ENCODE measurements at regions not wholly inside any gene's neighbourhood (a gene's known extent, or its start where the extent isn't known, plus 50 kb on each side); places are given as distances from the start of the nearest gene placed in this dataset.

DNA sequence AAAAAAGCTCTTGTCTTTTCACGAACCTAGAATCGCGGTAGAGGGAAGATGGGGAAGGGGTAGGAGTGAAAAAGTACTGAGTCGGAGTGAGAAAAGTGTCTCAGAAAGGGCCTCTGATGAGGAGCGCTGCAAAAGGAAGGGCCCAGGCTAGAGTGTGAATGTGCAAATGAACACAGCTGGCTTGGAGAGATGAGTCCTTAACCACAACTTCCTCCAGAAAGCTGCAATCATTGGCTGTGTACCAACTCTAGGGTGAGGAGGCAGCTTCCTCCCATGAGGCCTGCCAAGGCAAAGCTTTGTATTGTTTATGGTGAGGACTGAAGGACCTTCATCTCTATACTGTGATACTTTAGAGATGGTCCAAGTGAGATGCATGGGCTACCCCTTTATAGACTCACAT, 566.9 kb upstream of the ANO5 start:
- POLR2A ChIA-PET (ENCODE audit: low non-redundant PET) = no interaction called here
- TF ChIP-seq, protein P1, sequence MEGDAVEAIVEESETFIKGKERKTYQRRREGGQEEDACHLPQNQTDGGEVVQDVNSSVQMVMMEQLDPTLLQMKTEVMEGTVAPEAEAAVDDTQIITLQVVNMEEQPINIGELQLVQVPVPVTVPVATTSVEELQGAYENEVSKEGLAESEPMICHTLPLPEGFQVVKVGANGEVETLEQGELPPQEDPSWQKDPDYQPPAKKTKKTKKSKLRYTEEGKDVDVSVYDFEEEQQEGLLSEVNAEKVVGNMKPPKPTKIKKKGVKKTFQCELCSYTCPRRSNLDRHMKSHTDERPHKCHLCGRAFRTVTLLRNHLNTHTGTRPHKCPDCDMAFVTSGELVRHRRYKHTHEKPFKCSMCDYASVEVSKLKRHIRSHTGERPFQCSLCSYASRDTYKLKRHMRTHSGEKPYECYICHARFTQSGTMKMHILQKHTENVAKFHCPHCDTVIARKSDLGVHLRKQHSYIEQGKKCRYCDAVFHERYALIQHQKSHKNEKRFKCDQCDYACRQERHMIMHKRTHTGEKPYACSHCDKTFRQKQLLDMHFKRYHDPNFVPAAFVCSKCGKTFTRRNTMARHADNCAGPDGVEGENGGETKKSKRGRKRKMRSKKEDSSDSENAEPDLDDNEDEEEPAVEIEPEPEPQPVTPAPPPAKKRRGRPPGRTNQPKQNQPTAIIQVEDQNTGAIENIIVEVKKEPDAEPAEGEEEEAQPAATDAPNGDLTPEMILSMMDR (conservative IDR thresholded peaks at IDR 0.05; ENCODE audit: low read depth) = no peak
- DNase-seq (ENCODE audit: low spot score) = no peak
- CTCF ChIA-PET = interaction anchor here (0.6 kb wide), 1 partner anchor 1161 kb away, joined by 3 read pairs; no protein-coding TSS in a partner anchor
- H3K27ac ChIP-seq = no peak overlapping the region

DNA sequence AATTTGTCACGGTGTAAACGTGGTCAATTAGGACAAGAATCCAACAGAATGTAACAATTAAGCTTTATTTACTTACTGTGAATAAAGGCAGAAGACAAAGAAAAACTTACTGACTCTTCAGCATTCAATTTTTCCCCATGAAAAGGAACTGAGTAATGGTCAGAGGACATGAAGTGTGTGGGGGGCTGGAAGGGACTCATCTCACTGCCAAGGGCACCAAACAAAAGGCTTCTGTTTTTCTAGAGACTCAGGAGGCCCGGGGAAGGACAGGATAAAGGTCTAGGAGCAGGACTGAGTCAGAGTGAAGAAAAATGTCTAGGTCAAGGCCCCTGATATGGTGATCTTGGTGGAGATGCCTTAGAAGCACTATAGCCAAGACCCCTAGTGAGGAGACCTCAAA, 564.2 kb upstream of the ANO5 start:
- ChIA-PET POLR2A (ENCODE audit: low non-redundant PET) (no interaction called here), CTCF (interaction anchor here (0.6 kb wide), 1 partner anchor 690 kb away, joined by 3 read pairs; no protein-coding TSS in a partner anchor)
- no peak for DNase-seq (ENCODE audit: low spot score)
- H3K27ac ChIP-seq = no peak overlapping the region
- TF ChIP-seq, protein P1 (conservative IDR thresholded peaks at IDR 0.05; ENCODE audit: low read depth) = no peak

DNA sequence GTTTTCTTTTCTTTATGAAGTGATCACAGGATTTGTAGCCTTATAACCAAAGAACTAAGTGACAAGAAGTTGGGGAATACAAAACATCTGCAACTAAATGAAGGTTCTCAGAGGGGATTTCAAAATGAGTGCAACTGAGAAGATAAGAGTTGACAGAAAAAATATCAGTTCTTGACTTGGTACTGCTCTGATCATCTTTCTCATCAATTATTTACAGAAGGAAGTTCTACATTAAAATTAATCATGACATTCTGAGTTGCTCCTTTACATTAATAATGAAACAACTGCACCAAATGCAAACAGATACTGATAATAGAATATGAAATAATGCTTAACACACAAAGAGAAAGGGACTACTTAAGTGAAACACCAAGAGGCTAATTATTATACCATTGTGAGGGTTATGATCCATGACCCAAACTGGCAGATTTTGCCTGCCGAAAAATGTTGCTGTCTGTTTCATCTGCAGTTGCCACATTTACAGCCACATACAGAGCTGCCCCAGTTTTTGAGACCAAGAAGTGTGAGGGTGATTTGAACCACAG, 561.9 kb upstream of the ANO5 start:
- ChIA-PET POLR2A (ENCODE audit: low non-redundant PET) (no interaction called here), CTCF (no interaction called here)
- no peak overlapping the region for H3K27ac ChIP-seq
- DNase-seq (ENCODE audit: low spot score) = no peak
- TF ChIP-seq, protein P1 (conservative IDR thresholded peaks at IDR 0.05; ENCODE audit: low read depth) = no peak

DNA sequence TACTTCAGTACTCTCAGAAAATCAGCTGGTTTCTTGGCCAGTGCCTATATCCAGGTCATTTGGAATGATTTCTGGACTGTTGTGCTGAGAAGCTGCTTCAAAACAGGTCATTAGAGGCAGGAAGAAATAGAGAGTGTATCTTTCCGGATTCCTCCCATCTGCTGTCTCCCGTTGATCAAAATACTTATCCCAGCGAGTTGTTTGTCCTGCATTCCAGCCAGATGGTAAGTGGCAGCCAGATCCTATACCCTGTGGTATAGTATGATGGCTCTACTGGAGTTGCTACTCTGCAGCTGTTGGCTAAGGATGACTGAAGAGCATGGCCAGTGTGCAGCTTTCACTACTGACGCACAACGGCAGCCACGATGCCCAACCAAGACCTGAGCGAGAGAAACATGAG, 560.9 kb upstream of the ANO5 start:
- ChIA-PET CTCF (no interaction called here), POLR2A (ENCODE audit: low non-redundant PET) (no interaction called here)
- TF ChIP-seq, protein P1 (conservative IDR thresholded peaks at IDR 0.05; ENCODE audit: low read depth) = no peak
- H3K27ac ChIP-seq = no peak overlapping the region
- no peak for DNase-seq (ENCODE audit: low spot score)

DNA sequence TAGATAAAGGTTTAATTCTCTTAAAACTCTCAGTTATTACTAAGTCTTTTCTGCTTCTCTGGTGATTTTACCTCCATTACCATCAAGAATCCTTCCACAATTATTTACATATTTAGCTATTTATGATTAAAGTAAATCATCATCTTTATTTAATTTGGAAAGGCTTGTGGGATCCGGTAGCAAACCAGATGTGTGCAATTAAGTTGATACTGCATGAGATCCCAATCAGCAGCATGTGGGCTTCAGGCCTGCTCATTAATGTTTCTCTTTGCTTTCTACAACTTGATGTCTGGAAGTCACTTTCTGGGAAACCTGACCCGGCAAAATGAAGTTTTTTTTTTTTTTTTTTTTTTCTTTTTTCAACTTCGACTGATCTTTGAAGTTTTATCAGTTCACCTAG, 558.4 kb upstream of the ANO5 start:
- ChIA-PET POLR2A (ENCODE audit: low non-redundant PET) (no interaction called here), CTCF (no interaction called here)
- no peak overlapping the region for H3K27ac ChIP-seq
- TF ChIP-seq, protein P1 (conservative IDR thresholded peaks at IDR 0.05; ENCODE audit: low read depth) = no peak
- DNase-seq (ENCODE audit: low spot score) = no peak

DNA sequence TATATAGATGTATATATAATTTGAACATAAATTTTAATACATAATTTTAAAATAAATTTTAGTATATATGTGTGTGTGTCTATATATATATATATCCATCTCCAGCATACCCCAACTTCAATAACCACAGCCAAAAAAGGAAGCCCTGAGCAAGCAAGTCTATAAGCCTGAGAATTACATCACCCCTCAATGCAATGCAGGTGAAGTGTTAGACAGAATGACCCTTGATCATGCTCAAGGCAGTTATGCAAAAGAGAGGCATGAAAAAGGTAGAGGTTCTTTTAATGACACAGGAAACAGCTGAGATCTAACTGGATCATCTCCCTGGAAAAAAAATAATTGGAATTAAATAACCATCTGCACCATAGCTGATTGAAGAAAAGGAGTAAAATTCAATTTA, 557.9 kb upstream of the ANO5 start:
- DNase-seq (ENCODE audit: low spot score) = no peak
- TF ChIP-seq, protein P1 (conservative IDR thresholded peaks at IDR 0.05; ENCODE audit: low read depth) = no peak
- ChIA-PET POLR2A (ENCODE audit: low non-redundant PET) (no interaction called here), CTCF (no interaction called here)
- no peak overlapping the region for H3K27ac ChIP-seq

Measured in RWPE1 (cell line).